H9 (cell line): ENCODE measurements at regions not wholly inside any gene's neighbourhood (a gene's known extent, or its start where the extent isn't known, plus 50 kb on each side); places are given as distances from the start of the nearest gene placed in this dataset.

Experiments used
- DNase-seq: peaks from one replicate; pipeline ENCODE4 v3.0.0-alpha.2; 2017
- H2AFZ ChIP-seq: one replicate; pipeline ENCODE4 v1.6.1; 2013; ENCODE audit warnings: mild to moderate bottlenecking, low read length, control low read depth, moderate library complexity
- H2AK5ac ChIP-seq: 2 replicates; pipeline ENCODE4 v1.6.1; 2013; ENCODE audit warnings: low read length, control low read depth, mixed read lengths; ENCODE audit not compliant: insufficient read length
- H2BK120ac ChIP-seq: one replicate; pipeline ENCODE4 v1.6.1; 2013; ENCODE audit warnings: low read depth, mild to moderate bottlenecking, low read length, control low read depth, inconsistent platforms; ENCODE audit not compliant: poor library complexity, severe bottlenecking
- H2BK12ac ChIP-seq: 2 replicates; pipeline ENCODE4 v1.6.1; 2013; ENCODE audit warnings: low read length, control low read depth, mixed read lengths, low read depth; ENCODE audit not compliant: insufficient read length
- H2BK15ac ChIP-seq: 2 replicates; pipeline ENCODE4 v1.6.1; 2013; ENCODE audit warnings: low read depth, low read length, control low read depth
- H2BK20ac ChIP-seq: one replicate; pipeline ENCODE4 v1.6.1; 2013; ENCODE audit warnings: low read depth, mild to moderate bottlenecking, low read length, control low read depth, inconsistent platforms; ENCODE audit not compliant: poor library complexity, severe bottlenecking
- H2BK5ac ChIP-seq: 2 replicates; pipeline ENCODE4 v1.6.1; 2013; ENCODE audit warnings: low read length, control low read depth, mixed read lengths; ENCODE audit not compliant: insufficient read length
- H3K14ac ChIP-seq: 2 replicates; pipeline ENCODE4 v1.6.1; 2013; ENCODE audit warnings: low read length, control low read depth; ENCODE audit not compliant: insufficient read depth
- H3K18ac ChIP-seq: 2 replicates; pipeline ENCODE4 v1.6.1; 2013; ENCODE audit warnings: low read depth, mild to moderate bottlenecking, mixed read lengths, low read length, control low read depth; ENCODE audit not compliant: insufficient read length
- H3K23ac ChIP-seq: 2 replicates; pipeline ENCODE4 v1.6.1; 2013; ENCODE audit warnings: low read length, control low read depth, mixed read lengths, low read depth; ENCODE audit not compliant: insufficient read length
- H3K23me2 ChIP-seq: 2 replicates; pipeline ENCODE4 v1.6.1; 2013; ENCODE audit warnings: low read depth, mild to moderate bottlenecking, mixed read lengths, low read length, control low read depth; ENCODE audit not compliant: insufficient read length, poor library complexity, severe bottlenecking
- H3K27ac ChIP-seq: 2 replicates; pipeline ENCODE4 v1.5.1; 2013; ENCODE audit warnings: low read length, control low read depth, mixed read lengths, low read depth; ENCODE audit not compliant: insufficient read length
- H3K27me3 ChIP-seq: 2 replicates; pipeline ENCODE4 v1.6.1; 2013; ENCODE audit warnings: low read length, control low read depth, inconsistent platforms; ENCODE audit not compliant: insufficient read depth
- H3K4ac ChIP-seq: 2 replicates; pipeline ENCODE4 v1.6.1; 2013; ENCODE audit warnings: low read depth, mild to moderate bottlenecking, control low read depth, inconsistent platforms, low read length, moderate library complexity
- H3K4me1 ChIP-seq: 2 replicates; pipeline ENCODE4 v1.6.1; 2013; ENCODE audit warnings: low read length, control low read depth, inconsistent platforms; ENCODE audit not compliant: insufficient read depth
- H3K4me2 ChIP-seq: 2 replicates; pipeline ENCODE4 v1.6.1; 2013; ENCODE audit warnings: low read length, control low read depth, mixed read lengths; ENCODE audit not compliant: insufficient read length, insufficient read depth
- H3K56ac ChIP-seq: 2 replicates; pipeline ENCODE4 v1.6.1; 2013; ENCODE audit warnings: low read depth, mild to moderate bottlenecking, mixed read lengths, low read length, control low read depth; ENCODE audit not compliant: insufficient read length
- H3K79me1 ChIP-seq: 2 replicates; pipeline ENCODE4 v1.6.1; 2013; ENCODE audit warnings: low read depth, mild to moderate bottlenecking, moderate library complexity, low read length, control low read depth, inconsistent platforms; ENCODE audit not compliant: insufficient read depth, poor library complexity, severe bottlenecking
- H3K79me2 ChIP-seq: 2 replicates; pipeline ENCODE4 v1.6.1; 2013; ENCODE audit warnings: low read length, control low read depth, inconsistent platforms; ENCODE audit not compliant: insufficient read depth
- H3K9ac ChIP-seq: 2 replicates; pipeline ENCODE4 v1.6.1; 2013; ENCODE audit warnings: low read length, control low read depth, mixed read lengths; ENCODE audit not compliant: insufficient read length; ENCODE audit errors: extremely low read depth
- H3K9me3 ChIP-seq: one replicate; pipeline ENCODE4 v1.6.1; 2013; ENCODE audit warnings: low read depth, low read length, inconsistent platforms; ENCODE audit not compliant: control insufficient read depth
- H3T11ph ChIP-seq: one replicate; pipeline ENCODE4 v1.6.1; 2013; ENCODE audit warnings: mild to moderate bottlenecking, low read length, control low read depth, inconsistent platforms
- H4K20me1 ChIP-seq: one replicate; pipeline ENCODE4 v1.6.1; 2013; ENCODE audit not compliant: control insufficient read depth, insufficient read length, insufficient read depth
- H4K5ac ChIP-seq: 2 replicates; pipeline ENCODE4 v1.6.1; 2013; ENCODE audit warnings: low read depth, mild to moderate bottlenecking, mixed read lengths, low read length, control low read depth; ENCODE audit not compliant: insufficient read length
- H4K8ac ChIP-seq: replicated peaks from 2 replicates; pipeline ENCODE4 v1.6.1; 2013; ENCODE audit warnings: low read length, control low read depth, mixed read lengths, low read depth; ENCODE audit not compliant: insufficient read length
- H4K91ac ChIP-seq: 2 replicates; pipeline ENCODE4 v1.6.1; 2013; ENCODE audit warnings: low read depth, mild to moderate bottlenecking, moderate library complexity, mixed read lengths, low read length, control low read depth; ENCODE audit not compliant: insufficient read length
- H3K27ac Mint-ChIP-seq, 3 experiments: 2 replicates in 2 of 3; 3 replicates in 1 of 3; pipeline ENCODE4 v1.8.0; 2020 to 2021; ENCODE audit warnings: mixed read lengths in 3 of 3, mild to moderate bottlenecking in 1 of 3, moderate library complexity in 1 of 3
- H3K27me3 Mint-ChIP-seq: 2 replicates; pipeline ENCODE4 v1.8.0; 2021; ENCODE audit warnings: low read depth, mild to moderate bottlenecking, moderate library complexity, mixed read lengths
- H3K36me3 Mint-ChIP-seq, 3 experiments: 2 replicates in 2 of 3; 3 replicates in 1 of 3; pipeline ENCODE4 v1.8.0; 2020 to 2021; ENCODE audit warnings: low read depth in 3 of 3, mixed read lengths in 3 of 3; ENCODE audit not compliant: insufficient read depth in 1 of 3
- H3K4me1 Mint-ChIP-seq, 2 experiments: 2 replicates each; pipeline ENCODE4 v1.8.0; 2020; ENCODE audit warnings: mixed read lengths in 2 of 2
- H3K4me3 Mint-ChIP-seq, 2 experiments: 2 replicates in 1 of 2; 3 replicates in 1 of 2; pipeline ENCODE4 v1.8.0; 2020 to 2021; ENCODE audit warnings: mild to moderate bottlenecking in 2 of 2, mixed read lengths in 2 of 2, moderate library complexity in 1 of 2
- H3K9me3 Mint-ChIP-seq, 2 experiments: 2 replicates in 1 of 2; 3 replicates in 1 of 2; pipeline ENCODE4 v1.8.0; 2020; ENCODE audit warnings: mild to moderate bottlenecking in 2 of 2, mixed read lengths in 2 of 2, moderate library complexity in 1 of 2
- TF ChIP-seq, protein P1 (sequence below): fragments of 200-600 bp; sonication (generic); conservative IDR thresholded peaks from 3 replicates; pipeline ENCODE4 v1.8.0; 2021; ENCODE audit warnings: antibody characterized with exemption, mild to moderate bottlenecking

DNA sequence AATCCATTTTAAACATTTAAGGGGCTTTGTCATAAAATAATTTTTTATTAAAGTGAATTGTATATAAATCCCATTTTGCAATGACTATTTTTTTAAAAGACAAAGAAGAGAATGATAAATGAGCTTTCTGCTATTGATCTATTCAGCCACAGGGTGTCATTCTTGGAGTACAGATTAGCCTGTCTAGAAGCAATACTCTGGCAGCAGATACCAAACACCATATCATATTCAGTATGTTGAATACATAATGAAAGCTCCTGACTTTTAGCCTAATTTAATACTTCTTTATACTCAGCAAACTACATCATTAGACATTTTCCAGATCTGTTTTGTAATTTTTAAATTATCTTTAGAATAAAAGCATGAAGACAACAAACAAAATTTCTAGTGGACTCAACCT, 496.3 kb downstream of the PDGFC start:
- no peaks in the 10 kb centered on the region for H3K27me3 Mint-ChIP-seq
- Histone ChIP-seq H4K20me1 (no peaks in the 10 kb centered on the region), H2BK20ac (no peak overlapping the region), H3K27me3 (no peaks in the 10 kb centered on the region), H3K4me1 (no peaks in the 10 kb centered on the region), H3K4ac (no peak overlapping the region), H3K79me2 (no peaks in the 10 kb centered on the region), H2BK12ac (no peak overlapping the region), H3K56ac (no peak overlapping the region), H3K18ac (no peak overlapping the region), H4K8ac (no peak overlapping the region), H2AFZ (no peak overlapping the region), H3K14ac (no peak overlapping the region), H2BK5ac (no peak overlapping the region), H2AK5ac (no peak overlapping the region), H2BK15ac (no peak overlapping the region), H3T11ph (no peak overlapping the region), H3K23me2 (no peaks in the 10 kb centered on the region), H3K9me3 (no peaks in the 10 kb centered on the region), H3K27ac (no peak overlapping the region), H4K5ac (no peak overlapping the region), H4K91ac (no peak overlapping the region), H2BK120ac (no peak overlapping the region), H3K79me1 (no peaks in the 10 kb centered on the region), H3K9ac (no peak overlapping the region), H3K4me2 (no peak overlapping the region), H3K23ac (no peak overlapping the region)
- DNase-seq, result no peak
- H3K4me1 Mint-ChIP-seq, result 0 out of 4 replicates have a peak, but pooled peaks cover 0 to 2% of the 10 kb centered on the region in 2 experiments
- H3K9me3 Mint-ChIP-seq, result no peaks in the 10 kb centered on the region
- no peak overlapping the region for H3K27ac Mint-ChIP-seq
- TF ChIP-seq, protein P1, sequence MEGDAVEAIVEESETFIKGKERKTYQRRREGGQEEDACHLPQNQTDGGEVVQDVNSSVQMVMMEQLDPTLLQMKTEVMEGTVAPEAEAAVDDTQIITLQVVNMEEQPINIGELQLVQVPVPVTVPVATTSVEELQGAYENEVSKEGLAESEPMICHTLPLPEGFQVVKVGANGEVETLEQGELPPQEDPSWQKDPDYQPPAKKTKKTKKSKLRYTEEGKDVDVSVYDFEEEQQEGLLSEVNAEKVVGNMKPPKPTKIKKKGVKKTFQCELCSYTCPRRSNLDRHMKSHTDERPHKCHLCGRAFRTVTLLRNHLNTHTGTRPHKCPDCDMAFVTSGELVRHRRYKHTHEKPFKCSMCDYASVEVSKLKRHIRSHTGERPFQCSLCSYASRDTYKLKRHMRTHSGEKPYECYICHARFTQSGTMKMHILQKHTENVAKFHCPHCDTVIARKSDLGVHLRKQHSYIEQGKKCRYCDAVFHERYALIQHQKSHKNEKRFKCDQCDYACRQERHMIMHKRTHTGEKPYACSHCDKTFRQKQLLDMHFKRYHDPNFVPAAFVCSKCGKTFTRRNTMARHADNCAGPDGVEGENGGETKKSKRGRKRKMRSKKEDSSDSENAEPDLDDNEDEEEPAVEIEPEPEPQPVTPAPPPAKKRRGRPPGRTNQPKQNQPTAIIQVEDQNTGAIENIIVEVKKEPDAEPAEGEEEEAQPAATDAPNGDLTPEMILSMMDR, result peak; percentile 48; the same call in 2 of the 3 replicates
- no peak overlapping the region for H3K4me3 Mint-ChIP-seq
- no peaks in the 10 kb centered on the region for H3K36me3 Mint-ChIP-seq
